HG03097 (cell line): ENCODE measurements at regions not wholly inside any gene's neighbourhood (a gene's known extent, or its start where the extent isn't known, plus 50 kb on each side); places are given as distances from the start of the nearest gene placed in this dataset.
"Not testable (repeated sequence)": the region's sequence is repeated elsewhere in the genome, so short reads cannot be mapped to it uniquely, and the experiment has no call there.

Experiments
- ATAC-seq: cut with Tn5 transposase; IDR thresholded peaks from one replicate; pipeline ENCODE4 v1.9.1; 2021; ENCODE audit not compliant: unreplicated experiment, low FRiP score

DNA sequence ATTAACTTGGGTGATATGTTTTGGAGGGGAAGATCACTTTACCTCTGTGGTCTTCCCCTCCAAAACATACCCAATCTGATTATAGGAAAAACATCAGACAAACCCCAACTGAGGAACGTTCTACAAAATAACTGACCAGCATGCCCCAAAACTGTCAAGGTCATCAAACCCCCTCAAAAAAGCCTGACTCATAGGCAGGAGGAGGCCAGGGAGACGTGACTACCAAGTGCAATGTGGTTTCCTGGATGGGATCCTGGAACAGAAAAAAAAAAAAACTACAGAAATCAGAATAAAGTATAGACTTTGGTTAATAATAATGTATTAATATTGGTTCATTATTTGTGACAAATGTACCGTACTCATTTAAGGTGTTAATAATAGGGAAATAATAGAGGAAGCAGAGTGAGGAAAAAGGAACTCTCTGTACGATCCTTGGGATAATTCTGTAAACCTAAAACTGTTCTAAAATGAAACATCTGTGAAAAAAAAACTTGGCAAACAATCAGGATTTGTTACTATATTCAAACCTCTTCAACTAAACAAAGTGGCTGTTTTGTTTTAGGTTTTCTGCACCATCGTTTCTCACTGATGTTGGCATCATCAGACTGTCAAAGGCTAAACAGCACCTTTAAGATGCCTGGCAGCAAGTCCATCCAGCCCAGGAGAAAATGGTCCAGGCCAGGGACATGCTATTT is 266.7 kb upstream of the SDK2 start:
- no peak for ATAC-seq

DNA sequence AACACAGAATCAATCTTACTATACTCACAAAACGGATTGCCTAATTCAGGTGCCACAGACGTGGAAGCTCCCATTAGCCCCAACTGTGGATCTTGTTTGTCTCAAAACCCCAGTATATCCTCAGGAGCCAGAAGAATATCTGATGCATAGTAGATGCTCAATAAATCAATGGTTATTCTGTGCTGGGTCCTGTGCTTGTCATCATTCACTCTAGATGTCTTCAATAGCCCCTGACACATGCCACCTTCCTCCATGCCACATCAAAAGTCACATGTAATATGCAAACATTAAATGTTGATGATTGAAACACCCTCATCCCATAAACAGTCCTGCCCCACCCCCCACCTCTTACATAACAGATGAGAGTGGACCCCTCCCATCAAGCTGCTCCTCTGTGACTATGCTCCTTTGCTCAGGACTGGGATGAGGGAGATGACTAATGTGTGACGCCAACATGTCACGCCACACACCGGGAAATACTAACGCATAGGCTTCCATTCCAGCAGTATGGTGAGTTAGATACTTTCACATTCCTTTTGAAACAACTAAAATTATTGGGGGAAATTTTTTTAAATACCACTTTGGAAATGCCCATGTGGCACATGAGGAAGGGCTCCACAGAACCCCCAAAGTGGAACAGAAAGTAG is 267.6 kb upstream of the SDK2 start:
- no peak for ATAC-seq

DNA sequence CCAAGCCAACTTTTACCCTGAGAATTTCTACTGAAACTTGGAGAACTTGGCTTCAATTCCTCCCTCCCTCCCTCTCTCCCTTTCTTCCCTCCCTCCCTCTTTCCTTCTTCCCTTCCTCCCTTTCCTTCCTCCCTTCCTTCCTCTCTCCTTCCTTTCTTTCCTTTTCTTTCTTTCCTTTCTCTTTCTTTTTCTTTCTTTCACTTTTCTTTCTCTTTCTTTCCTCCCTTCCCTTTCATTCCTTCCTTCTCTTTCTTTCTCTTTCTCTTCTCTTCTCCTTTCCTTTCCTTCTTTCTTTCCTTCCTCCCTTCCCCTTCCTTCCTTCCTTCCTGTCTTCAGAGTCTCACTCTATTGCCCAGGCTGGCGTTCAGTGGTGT is 268.1 kb upstream of the SDK2 start:
- no peak for ATAC-seq

DNA sequence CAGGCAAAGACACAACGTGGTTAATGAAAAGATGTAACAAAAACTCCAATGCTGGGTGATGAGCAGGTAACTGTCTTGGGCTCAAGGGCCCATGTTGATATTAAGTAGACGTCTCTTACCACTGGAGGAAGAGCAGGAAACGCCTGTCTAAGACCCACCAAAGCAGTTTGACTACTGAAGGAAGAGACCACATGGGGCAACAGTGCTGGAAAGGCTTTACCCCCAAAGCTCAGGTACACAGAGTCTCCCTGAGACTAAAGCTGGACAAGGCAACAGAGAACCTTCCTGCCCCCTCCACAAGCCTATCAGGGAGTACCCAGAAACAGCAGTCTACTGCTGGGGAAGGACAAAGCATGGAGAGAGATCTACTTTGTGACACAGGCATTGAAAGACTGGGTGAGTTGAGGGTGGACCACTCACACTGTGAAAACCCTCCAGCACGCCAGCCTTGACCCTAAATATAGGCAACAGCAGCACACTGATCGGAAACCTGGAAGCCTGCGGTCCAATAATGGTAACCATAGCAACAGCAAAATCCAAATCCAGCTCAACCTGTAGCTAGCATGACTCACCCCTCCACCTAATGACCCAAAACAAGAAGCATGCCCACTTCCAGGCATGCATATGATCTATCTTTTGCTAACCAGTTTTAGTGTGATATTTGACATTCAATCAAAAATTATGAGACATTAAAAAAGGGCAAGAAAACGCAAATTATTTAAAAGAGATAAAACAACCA is 270.5 kb upstream of the SDK2 start:
- no peak for ATAC-seq

DNA sequence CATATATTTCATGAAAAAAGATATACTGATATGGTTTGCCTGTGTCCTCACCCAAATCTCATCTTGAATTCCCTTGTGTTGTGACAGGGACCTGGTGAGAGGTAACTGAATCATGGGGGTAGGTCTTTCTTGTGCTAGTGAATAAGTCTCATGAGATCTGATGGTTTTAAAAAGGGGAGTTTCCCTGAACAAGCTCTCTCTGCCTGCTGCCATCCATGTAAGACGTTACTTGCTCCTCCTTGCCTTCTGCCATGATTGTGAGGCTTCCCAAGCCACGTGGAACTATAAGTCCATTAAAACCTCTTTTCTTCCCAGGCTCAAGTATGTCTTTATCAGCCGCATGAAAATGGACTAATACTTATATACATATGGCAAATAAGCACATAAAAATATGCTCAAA is 274.8 kb upstream of the SDK2 start:
- ATAC-seq = not testable (repeated sequence)

DNA sequence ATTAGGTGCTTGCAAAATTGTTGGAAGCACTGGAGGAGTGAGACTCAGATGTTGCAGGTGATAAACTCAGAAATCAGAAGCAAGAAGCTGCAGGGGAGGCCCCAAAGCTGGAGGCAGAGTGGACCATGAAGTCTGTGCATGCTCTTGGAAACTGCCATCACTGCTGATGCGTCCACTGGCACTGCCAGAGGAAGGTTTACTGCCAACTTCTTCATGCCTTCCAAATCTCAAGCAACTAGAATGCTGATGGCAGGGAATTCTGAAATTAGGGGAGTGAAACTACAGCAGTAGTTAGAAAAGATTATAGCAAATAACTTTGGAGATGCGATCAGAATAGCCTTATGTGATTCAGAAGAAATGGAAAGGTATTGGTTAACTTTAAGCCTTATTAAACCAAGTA is 277.1 kb upstream of the SDK2 start:
- ATAC-seq = no peak

DNA sequence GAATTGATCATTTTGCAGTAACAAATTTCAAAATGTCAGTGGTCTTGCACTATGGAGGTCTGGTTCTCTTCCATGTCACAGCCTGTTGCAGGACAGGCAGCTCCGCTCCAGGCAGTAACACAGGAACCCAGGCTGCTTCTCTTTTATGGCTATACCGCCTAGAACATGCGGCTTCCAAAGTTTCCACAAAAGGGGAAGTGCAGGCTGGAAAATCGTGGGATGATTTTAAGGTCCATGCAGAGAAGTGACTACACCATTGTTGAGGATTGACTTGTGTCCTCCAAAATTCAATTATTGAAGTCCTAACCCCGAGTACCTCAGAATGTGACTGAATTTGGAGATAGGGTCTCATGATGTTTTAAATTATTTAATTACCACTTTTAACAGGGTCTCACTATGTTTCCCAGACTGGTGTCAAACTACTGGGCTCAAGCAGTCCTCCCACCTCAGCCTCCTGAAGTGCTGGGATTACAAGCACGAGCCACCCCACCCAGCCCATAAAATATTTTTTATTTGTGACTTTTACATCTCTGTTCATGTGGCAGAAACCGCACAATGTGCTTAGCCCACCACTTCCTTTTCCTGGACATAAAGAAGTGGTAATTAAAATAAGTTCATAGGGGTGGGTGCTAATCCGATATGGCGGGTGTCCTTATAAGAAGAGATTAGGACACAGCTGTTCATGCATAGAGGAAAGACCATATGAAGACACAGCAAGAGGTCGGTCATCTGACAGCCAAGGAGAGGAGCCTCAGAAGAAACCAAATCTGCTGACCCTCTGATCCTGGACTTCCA is 279.2 kb upstream of the RPL38 start:
- no peak for ATAC-seq

DNA sequence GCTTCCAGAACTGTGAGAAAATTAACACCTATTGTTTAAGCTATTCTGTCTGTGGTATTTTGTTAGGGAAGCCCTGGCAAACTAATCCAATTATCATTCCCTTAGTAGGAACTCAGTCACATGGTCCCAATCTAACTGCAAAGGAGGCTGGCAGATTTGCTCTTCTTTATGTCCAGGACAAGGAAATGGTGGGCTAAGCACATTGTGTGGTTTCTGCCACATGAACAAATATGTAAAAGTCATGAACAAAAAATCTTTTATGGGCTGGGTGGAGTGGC is 278.6 kb upstream of the RPL38 start:
- no peak for ATAC-seq

DNA sequence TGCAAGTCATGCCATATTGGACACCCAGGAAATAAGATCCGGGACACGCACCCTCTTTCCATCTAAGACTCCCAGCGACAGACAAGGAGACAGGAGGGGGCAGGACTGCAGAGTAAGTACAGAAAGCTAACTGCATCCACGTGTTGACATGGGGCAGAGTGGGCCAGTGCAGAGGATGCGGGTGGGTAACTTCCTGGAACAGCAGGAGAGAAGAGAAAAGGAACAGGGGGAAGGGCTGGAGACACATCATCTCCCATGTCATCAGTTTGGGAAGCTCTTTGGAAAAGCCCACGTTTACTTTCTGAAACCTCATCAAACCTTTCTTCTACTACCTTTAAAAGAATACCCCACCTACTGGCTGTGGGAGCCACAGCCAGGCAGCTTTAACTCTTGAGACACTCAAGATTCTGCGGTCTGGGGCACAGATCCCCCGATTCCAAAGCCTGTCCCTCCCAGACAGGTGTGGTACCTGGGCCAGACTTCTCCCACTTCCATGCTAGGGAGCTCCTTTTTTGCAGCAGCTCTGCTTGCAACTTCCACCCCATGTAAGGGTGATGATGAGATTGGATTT is 273.5 kb upstream of the RPL38 start:
- no peak for ATAC-seq

DNA sequence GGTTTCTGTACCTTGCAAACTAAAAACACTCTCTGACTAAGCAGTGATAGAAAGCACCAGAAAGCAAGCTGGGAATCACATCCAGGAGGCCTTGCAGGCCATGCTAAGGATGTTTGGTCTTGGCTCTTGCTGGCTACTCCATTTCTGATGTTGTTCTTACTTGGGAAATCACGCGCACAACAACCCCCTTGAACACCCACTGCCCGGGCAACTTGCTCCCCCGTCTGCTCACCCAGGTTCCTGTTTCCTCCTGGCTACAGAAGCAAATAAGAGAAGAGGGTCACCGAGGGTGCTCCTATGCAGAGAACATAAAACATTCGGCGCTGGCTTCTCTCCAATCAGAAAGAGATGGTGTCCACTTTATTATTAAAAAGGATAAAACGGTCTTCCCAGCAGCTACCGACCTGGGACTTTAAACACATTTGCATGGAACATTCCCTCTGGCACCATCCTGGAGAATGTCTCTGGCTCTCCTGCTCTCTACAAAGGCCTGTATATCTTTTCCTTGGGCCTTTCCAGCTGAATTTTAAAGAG is 271.2 kb upstream of the RPL38 start:
- no peak for ATAC-seq

DNA sequence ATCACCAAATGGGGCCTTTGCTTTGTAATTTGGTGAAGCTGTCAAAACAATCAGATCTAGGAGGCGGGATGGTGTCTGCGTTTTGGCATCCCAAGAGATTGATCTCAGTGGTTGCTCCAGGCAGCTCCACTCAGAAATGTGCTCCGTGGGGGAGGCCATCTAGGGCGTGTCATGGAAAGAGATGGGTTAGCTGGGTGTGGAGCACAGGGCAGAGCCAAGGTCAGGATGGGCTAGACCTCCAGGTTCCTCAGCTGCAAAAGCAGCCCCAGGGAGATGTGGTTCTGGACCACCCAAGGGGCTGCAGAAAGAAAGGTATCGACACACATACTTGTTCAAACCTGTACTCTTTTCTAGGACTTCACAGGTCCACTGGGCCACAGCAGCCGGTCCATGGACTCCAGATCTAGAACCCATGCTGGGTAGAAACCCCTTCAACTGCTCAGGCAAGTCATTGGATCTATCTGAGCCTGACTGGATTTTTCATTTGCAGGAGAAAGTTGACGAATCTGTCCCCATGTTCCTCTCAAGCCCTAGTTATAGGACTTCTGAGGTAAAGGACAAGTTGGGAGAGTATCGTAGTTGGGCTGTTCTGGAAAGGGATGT is 270.2 kb upstream of the RPL38 start:
- ATAC-seq = no peak

DNA sequence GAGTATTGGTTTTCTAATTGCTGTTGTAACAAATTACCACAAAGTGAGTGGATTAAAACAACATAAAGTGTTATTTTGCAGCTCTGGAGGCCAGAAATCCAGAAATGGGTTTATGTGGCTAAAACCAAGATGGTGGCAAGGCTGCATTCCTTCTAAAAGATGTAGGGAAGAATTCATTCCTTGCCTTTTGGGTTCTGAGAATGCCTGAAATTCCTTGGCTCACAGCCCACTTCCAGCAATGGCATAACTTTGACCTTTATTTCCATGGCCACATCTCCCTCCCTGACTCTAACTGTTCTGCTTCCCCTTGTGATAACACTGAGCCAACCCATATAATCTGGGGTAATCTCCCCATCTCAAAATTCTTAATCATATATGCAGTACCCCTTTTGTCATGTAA is 269.6 kb upstream of the RPL38 start:
- ATAC-seq = no peak

DNA sequence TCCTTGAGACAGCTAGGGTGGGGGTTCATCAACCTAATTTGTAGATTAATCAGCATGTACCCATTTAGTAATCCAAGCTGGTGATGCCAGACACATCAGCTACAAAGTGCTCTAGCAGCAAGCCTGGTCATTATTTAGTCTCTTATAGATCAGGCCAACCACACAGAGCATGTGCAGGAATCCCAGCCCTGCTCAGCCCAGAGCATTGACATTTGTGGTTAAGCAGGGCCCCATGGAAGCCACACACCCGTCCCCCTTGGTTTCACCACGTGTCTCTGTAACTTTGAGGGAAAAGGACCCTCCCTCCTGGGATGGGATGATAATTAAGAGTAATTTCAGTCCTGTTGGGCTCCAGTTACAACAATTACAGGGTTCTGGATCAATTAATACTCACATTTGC is 268.8 kb upstream of the RPL38 start:
- no peak for ATAC-seq

DNA sequence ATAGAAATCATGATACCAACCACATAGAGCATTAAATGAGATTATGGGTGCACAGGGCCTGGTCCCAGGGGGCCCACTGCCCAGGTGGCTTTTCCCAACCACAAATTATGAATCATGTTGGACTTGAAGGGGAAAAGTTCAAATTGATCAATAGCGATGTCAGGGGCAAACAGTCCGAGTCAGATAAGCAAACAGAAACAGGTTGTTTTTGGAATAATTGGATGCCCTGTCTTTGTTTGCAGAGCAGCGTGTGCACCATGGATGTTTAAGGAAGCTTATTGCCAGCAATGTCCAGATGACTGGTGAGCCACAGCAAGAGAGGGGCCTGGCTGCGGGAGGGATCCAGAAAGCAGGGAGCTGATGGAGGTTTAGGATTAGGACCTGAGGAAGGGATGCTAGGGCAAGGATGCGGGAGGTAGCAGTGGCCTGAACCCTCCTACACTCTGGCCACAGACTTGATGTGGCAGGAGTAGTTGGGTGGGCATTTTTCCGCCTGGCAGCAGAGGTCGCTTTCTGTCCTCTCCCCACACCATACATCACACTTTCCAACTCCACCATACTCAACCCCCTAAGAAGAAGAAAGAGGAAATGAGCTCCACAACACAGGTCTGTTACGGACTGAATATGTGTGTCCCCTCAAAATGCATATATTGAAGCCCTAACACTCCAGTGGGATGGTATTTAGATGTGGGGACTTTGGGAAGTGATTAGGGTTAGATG is 266.4 kb upstream of the RPL38 start:
- no peak for ATAC-seq

DNA sequence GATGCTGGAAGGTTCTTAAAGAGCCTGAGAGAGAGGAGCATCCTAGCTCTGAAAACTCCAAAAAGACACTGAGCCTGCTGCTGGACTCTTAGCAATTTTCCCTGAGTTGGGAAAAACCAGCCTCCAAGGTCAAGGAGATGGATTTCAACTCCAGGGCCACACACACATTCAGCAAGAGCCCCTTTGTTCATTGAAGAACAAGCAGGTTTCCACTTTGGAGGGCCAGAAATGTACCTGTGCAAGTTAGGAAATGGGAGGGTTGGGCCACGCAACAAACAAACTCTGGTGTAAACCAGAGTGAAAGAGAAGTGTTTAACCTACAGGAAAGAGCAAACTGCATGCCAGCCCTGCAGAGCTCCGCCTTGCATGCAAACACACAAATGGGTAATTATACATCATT is 264.8 kb upstream of the RPL38 start:
- no peak for ATAC-seq

DNA sequence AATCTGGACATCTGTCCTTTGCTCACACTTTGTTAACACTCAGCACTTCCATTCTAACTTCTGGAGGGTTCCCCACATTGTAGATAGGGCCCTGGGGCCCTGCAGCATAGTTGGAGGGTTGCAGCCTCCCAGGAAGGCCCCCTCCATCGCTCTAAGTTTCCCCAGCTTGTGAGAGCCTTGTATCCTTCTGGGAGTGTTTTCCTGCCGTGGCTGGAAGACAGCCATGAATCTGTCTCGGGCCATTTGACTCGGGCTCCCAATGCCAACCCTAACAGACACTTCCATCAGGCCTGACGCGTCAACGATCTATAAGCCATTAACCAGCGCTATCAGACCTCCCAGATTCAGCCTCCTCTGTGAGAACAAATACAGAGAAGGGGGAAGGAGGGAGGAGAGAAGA is 263.7 kb upstream of the RPL38 start:
- ATAC-seq = no peak

DNA sequence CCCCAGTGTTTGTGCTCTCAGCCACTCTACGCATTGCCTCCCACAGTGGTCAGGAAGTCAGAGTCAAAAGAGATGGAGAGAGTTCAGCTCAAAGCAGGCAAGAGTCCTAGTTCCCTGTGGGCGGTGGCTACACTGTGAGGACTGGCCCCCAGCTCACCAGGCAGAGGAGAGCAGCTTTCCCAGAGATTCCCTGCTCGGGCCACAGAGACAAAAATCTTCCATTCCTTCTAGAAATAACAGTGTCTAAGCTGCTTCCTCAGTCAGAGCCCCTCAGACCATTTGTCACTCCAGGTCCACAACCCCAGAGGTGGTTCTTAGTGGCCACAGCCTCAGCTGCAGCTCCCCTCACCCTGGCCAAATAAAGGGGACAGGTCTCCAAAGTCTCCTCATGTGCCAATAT is 263.0 kb upstream of the RPL38 start:
- ATAC-seq = no peak

DNA sequence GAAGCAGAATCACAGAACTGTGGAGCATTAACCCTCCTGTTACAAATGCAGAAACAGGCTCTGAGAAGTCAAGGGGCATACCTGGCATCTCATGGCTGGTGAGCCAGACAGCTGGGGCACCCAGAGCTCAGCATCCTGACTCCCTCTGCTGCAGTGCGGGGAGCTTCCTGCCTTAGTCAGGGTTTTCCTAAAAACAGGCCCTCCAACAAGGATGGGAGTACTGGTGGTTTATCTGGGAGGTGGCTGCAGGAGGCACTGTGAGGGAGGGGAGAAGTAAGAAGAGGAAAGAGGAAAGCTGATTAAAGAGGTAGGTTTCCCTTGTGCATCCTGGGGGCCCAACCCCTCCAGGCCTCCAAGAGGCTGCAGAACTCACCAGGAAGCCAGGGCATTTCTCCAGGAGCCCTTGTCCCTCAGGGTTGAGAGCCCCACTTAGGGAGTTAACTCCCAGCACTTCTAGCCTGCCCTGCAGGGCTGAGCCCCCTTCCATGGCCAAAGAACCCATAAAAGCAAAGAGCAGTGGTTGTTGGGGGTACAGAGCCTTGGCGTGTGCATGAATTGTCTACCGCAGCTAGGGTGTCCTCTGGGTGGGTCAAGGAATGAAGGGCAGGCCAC is 261.5 kb upstream of the RPL38 start:
- ATAC-seq = no peak

DNA sequence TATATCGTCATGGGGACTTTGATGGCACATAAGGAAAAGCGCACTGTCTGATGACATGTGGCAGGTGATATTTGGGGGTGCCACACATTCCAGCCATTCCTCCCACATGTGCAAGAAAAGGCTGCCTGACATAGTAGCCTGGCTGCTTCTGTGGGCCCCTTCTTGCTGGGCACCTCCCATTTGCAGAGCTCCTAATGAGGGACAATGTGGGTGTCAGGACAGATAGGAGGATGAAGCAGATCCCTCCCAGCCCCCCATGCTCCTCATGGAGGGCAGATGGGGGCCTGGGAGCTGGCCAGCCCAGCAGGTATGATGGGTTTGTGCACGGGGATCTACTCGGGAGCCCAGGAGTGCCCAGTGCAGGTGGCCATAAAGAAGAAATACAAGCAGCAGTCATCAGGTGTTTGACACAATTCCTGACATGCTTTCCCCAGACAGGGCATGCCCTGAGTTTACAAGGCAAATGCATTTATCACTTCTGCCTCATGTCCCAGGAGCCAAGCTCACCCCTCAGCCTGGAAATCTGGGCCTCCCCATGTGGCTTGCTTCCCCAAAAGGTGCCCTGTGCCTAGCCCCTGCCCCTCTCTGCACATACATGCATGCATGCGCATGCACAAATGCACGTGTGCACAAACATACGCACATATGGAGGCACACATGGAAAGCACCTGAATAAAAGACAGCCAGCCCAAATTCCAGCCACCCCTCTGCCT is 260.6 kb upstream of the RPL38 start:
- no peak for ATAC-seq
